Posterior vena cava (tissue), 2 donors: ENCODE measurements at regions not wholly inside any gene's neighbourhood (a gene's known extent, or its start where the extent isn't known, plus 50 kb on each side); places are given as distances from the start of the nearest gene placed in this dataset.
"Not testable (repeated sequence)": the region's sequence is repeated elsewhere in the genome, so short reads cannot be mapped to it uniquely, and the experiment has no call there.

Experiments
- DNase-seq: peaks from one replicate; pipeline ENCODE4 v3.0.0-alpha.2; 2020; ENCODE audit warnings: low spot score
- intact Hi-C, 2 donors: fragments of 100-400 bp; cut with DNase I; formaldehyde crosslinking; loops; one replicate each; pipeline versions ENCODE4 v1.14.1 to v1.14.2; 2022 to 2023
- donor health status: DM: yes; HTN: yes; CAD: no.
- donor health status: DM: yes; HTN: yes; CAD: no.

DNA sequence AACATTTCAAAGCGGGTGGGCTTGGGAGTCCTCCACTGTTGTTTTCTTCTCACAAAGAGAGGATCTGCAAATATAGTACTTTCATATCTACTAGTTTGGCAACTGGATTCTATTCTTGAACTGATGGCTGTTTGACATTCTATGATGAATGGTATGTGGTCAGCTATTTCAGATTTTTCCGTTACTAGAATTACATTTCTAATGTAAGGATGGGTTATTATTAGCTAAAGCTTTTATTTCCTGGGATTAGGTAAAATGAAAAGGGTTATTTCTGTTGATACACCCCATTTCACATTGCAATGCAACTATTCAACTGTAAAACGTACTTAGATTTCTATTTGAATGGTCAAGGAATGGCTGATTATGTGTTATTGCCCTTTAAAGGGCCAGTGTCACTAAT lies 629.7 kb downstream of the DACH1 start:
- no peak for DNase-seq
- intact Hi-C loops: no loop called here

GRCh38 chr13:71219698-71220415 lies 647.1 kb downstream of the DACH1 start:
- DNase-seq: no peak

DNA sequence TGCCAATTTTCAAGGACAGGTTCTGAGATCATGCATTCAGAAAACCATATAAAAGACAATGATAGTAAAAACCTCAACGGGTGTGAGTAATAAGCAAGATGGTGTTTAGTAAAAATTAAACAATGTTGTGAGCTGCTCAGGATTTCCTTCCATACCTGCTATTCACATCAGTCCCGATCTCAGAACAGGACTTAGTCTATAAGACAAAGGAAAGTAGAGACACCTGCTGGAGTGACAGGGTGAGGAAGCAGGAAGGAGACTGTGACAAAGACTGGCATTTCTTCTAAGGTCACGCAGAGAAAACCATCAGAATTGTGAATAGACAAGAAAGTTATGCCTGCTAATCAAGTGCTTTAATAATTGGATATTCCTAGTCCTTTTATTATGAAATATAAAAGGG lies 648.0 kb downstream of the DACH1 start:
- intact Hi-C loops: no loop called here
- DNase-seq: no peak

More at GRCh38 chr13:71219698-71220415, 647.1 kb downstream of the DACH1 start:
- intact Hi-C loops: no loop called here

GRCh38 chr13:71217827-71218226 lies 649.2 kb downstream of the DACH1 start:
- intact Hi-C loops: no loop called here
- no peak for DNase-seq

DNA sequence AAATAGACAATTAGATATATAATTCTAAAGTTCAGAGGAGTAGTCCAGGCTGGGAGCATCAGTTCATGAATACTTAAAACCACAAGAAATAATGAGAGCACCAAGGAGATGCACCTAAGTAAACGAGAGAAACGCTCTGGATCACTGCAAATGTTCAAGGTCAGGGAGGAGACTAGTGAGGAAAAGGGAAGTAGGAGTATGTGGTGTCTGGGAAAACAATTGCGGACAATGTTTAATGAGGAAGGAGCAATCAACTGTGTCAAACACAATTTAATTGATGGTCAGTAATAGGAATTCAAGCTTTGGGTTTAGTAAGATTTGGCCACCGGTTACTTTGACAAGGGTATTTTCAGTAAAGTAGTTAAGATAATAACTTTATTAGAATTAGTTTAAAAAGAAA lies 652.2 kb downstream of the DACH1 start:
- intact Hi-C loops: no loop called here

GRCh38 chr13:71214357-71214756 lies 652.6 kb downstream of the DACH1 start:
- intact Hi-C loops: no loop called here
- no peak for DNase-seq

More for the DNA sequence above, 652.2 kb downstream of the DACH1 start:
- DNase-seq: no peak

DNA sequence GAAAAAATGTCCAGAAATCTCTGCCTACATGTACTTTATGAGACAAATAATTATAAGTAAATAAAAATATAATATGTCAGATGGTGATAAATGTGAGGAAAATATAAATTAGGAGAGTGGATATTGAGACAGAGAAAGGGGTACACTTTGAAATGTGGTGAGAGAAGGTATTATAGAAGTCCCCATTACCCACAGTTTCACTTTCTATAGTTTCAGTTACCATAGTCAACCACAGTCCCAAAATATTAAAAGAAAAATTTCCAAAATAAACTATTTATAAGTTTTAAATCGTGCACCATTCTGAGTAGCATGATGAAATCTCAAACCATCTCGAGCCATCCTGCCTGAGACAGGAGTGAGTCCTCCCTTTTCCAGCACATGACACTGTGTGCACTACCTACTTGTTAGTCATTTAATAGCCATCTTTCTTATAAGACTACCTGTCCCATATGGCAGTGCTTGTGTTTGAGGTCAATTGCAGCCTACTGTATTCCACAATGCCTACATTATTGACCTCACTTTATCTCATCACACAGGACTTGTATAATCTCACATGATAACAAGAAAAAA lies 653.7 kb downstream of the DACH1 start:
- intact Hi-C loops: no loop called here

DNA sequence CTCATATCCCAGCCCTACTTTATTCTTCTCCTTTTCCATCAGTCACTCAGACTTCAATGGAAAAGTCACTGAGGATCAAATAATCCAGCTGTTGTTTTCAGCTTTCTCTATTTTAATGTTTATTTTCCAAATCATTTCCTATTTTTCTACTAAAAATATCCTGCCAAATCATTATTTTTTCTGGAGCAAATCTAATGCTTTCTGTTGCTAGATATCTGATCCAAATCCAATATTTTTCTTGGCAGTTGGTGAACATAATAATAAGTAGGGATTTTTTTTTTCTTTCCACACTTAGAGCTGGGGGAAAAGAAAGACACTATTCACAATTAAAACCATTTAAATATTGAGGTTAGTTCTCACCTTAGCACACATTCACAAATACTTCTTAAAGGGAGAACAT lies 656.1 kb downstream of the DACH1 start:
- intact Hi-C loops: no loop called here
- no peak for DNase-seq

More for the DNA sequence above, 653.7 kb downstream of the DACH1 start:
- DNase-seq: no peak

DNA sequence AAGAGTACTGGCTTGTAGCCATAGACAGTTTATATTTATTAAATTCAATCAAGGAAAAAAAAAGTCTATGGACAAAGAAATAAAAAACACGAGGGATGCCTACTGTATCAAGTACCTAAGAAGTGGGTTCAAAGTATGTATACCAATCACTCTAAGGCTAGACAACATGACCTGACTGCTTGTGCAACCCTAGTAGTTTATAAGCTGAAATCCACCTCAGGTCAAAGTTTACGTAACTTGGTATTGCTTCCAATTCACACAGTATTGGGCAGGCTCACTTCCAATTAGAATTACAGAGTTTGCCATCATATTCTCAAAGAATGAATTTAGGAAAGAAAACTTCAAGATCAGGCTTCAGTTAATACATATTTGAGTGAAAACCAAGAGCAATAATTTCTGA lies 657.8 kb downstream of the DACH1 start:
- DNase-seq: no peak
- intact Hi-C loops: no loop called here

GRCh38 chr13:71184583-71184982 lies 682.4 kb downstream of the DACH1 start:
- intact Hi-C loops, DNase-seq: not testable (repeated sequence)

DNA sequence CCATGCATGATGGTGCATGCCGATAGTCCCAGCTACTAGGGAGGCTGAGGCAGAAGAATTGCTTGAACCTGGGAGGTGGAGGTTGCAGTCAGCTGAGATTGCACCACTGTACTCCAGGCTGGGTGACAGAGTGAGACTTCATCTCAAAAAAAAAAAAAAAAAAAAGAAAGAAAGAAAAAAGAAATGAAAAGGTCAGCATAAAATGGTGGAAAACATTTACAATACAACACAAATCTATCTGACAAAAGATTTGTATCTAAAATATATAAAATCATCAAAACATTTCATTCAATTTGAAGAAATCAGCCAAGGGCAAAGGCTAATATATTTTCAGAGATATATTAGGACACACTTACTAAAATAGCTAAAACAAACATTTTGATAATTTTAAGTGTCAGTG lies 683.7 kb downstream of the DACH1 start:
- intact Hi-C loops, DNase-seq: not testable (repeated sequence)

DNA sequence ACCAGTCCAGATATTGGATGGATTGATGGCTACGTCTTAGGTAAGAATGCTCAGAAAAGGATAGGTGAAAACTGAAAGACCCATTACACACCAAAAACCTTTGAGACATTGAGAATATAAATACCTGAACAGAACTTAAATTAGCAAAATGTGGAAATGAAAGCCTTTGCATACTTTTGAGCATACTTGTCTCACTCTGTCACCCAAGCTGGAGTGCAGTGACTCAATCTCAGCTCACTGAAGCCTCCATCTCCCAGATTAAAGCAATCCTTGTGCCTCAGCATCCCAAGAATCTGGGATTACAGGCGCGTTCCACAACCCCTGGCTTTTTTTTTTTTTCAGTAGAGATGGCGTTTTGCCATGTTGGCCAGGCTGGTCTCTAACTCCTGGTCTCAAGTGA lies 695.3 kb downstream of the DACH1 start:
- no peak for DNase-seq
- intact Hi-C loops: no loop called here

GRCh38 chr13:71169180-71169579 lies 697.8 kb downstream of the DACH1 start:
- intact Hi-C loops: no loop called here
- no peak for DNase-seq

- no peak for DNase-seq
- intact Hi-C loops: no loop called here
Observed at GRCh38 chr13:71156550-71156949, 710.5 kb downstream of the DACH1 start.

- intact Hi-C loops: no loop called here
- no peak for DNase-seq
Observed at GRCh38 chr13:71149498-71150363, 717.3 kb downstream of the DACH1 start.

DNA sequence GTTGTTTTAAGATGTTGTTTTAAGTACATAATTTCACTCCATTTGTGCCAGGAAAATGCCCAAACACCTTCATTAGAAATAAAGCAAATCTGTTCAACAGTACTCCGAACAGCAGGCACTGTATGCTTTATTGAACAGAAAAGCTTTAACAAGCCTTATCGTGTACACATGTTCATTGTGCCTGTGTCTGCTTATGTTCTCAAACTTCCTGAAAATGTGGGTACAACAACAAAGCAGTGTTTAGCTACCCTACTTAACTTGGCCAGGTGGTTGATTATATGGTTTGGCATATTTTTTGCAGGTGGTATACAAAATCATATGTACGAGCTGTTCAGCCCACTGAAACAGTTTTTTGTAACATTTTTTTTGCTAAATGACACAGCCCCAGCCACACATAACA lies 718.0 kb downstream of the DACH1 start:
- DNase-seq: no peak
- intact Hi-C loops: no loop called here

- DNase-seq: no peak
- intact Hi-C loops: no loop called here
Observed at GRCh38 chr13:71148396-71148795, 718.6 kb downstream of the DACH1 start.

- no peak for DNase-seq
- intact Hi-C loops: no loop called here
Observed at GRCh38 chr13:71144883-71145282, 722.1 kb downstream of the DACH1 start.

DNA sequence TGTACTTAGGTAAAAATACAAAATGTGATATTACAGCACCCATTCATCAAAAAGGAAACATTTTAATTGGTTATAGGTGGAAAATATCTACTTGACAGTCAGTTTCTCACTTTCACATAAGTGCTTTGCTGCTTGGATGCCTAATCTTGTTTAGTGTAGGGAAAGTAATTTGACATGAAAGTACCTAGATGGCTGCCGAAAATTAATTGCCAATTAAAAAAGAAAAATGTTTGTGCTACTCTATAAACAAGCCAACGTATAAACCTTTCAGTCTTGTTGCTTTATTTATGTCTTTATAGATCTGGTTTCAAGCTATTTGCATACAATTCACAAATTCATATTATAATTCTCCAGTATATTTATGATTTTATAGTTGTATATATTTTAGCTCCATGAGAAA lies 729.9 kb downstream of the DACH1 start:
- intact Hi-C loops: no loop called here
- no peak for DNase-seq

GRCh38 chr13:71124230-71124629 lies 742.8 kb downstream of the DACH1 start:
- intact Hi-C loops: no loop called here
- no peak for DNase-seq
